HCT116 (cell line): ENCODE measurements at regions not wholly inside any gene's neighbourhood (a gene's known extent, or its start where the extent isn't known, plus 50 kb on each side); places are given as distances from the start of the nearest gene placed in this dataset.

Source experiments
- ATAC-seq: fragments of 200-7000 bp; cut with Tn5 transposase; 2 replicates; pipeline ENCODE4 v1.9.1; 2020; ENCODE audit warnings: mild to moderate bottlenecking, moderate library complexity
- BruUV-seq: library from RNA; stranded (reverse); fragments of 400-500 nt; replicated peaks from 2 replicates; lab custom pipeline; 2021; lab: Mats Ljungman, UMichigan
- CTCF ChIA-PET: fragments of 300-600 bp; sonication (Branson Sonifier 250); formaldehyde crosslinking; loops from one replicate; lab custom pipeline; 2021; ENCODE audit warnings: antibody characterized with exemption; lab: Charles Lee
- POLR2A ChIA-PET: fragments of 300-600, 350-600 bp; sonication (Branson Sonifier 250); formaldehyde crosslinking; loops from one replicate; lab custom pipeline; 2021; ENCODE audit warnings: antibody characterized with exemption; lab: Charles Lee
- RAD21 ChIA-PET, 2 experiments: fragments of 300-600 bp; sonication (Branson Sonifier 250); formaldehyde crosslinking; loops; one replicate each; lab custom pipeline; 2023; ENCODE audit warnings: low total read pairs in 2 of 2; ENCODE audit not compliant: uncharacterized antibody in 2 of 2, unreplicated experiment in 2 of 2, low non-redundant PET in 1 of 2; lab: Charles Lee
- DNase-seq: peaks from one replicate; pipeline ENCODE4 v3.0.0-alpha.2; 2010; ENCODE audit warnings: low read depth, low spot score
- H2AFZ ChIP-seq: fragments of 200-600 bp; shearing (Covaris generic), sonication (generic); 2 replicates; pipeline ENCODE4 v1.6.1; 2017; ENCODE audit warnings: low read depth, mixed run types, mixed read lengths, antibody characterized with exemption, low read length; ENCODE audit not compliant: poor library complexity, severe bottlenecking
- H3K27ac ChIP-seq: 2 replicates; pipeline ENCODE4 v1.5.1; 2012; ENCODE audit warnings: low read depth, low read length
- H3K27me3 ChIP-seq: fragments of 200-600 bp; sonication (generic); 2 replicates; pipeline ENCODE4 v1.6.1; 2016; ENCODE audit warnings: mixed run types, low read length, mixed read lengths; ENCODE audit not compliant: insufficient read depth
- H3K36me3 ChIP-seq, 2 experiments: fragments of 200-500 bp in 1 of 2; fragments of 200-600 bp in 1 of 2; sonication (Bioruptor generic) in 1 of 2; sonication (generic) in 1 of 2; 2 replicates each; pipeline versions ENCODE4 v1.5.1 to v1.6.1; 2014 to 2016; ENCODE audit warnings: low read length in 2 of 2, inconsistent platforms in 1 of 2, mixed read lengths in 1 of 2, mixed run types in 1 of 2; ENCODE audit not compliant: insufficient read depth in 2 of 2, control insufficient read depth in 1 of 2
- H3K4me1 ChIP-seq, 2 experiments: fragments of 200-600 bp in 1 of 2; sonication (generic) in 1 of 2; 2 replicates each; pipeline versions ENCODE4 v1.5.1 to v1.6.1; 2012 to 2017; ENCODE audit warnings: low read length in 2 of 2, inconsistent platforms in 1 of 2, mild to moderate bottlenecking in 1 of 2, mixed read lengths in 1 of 2, mixed run types in 1 of 2, moderate library complexity in 1 of 2; ENCODE audit not compliant: insufficient read depth in 2 of 2, control insufficient read depth in 1 of 2
- H3K4me2 ChIP-seq: fragments of 200-600 bp; sonication (generic); 2 replicates; pipeline ENCODE4 v1.6.1; 2017; ENCODE audit warnings: mixed run types, low read length, mixed read lengths
- H3K4me3 ChIP-seq, 2 experiments: fragments of 200-600 bp in 1 of 2; sonication (generic) in 1 of 2; replicated peaks in 1 of 2; 2 replicates each; pipeline ENCODE4 v1.5.1; 2011 to 2016; ENCODE audit warnings: low read length in 2 of 2, control low read depth in 1 of 2, low read depth in 1 of 2, mild to moderate bottlenecking in 1 of 2, mixed read lengths in 1 of 2, mixed run types in 1 of 2
- H3K79me2 ChIP-seq: fragments of 200-600 bp; sonication (generic); 2 replicates; pipeline ENCODE4 v1.6.1; 2017; ENCODE audit warnings: mild to moderate bottlenecking, mixed run types, low read length, moderate library complexity, mixed read lengths; ENCODE audit not compliant: insufficient read depth
- H3K9ac ChIP-seq: fragments of 200-600 bp; sonication (generic); 2 replicates; pipeline ENCODE4 v1.6.1; 2016; ENCODE audit warnings: low read length, mixed read lengths
- H3K9me2 ChIP-seq: fragments of 200-600 bp; sonication (generic), shearing (Covaris generic); 2 replicates; pipeline ENCODE4 v1.6.1; 2017; ENCODE audit warnings: mixed run types, mild to moderate bottlenecking, moderate library complexity; ENCODE audit not compliant: insufficient read depth
- H3K9me3 ChIP-seq, 2 experiments: fragments of 200-500 bp in 1 of 2; fragments of 200-600 bp in 1 of 2; sonication (Bioruptor generic) in 1 of 2; sonication (generic) in 1 of 2; 2 replicates each; pipeline ENCODE4 v1.6.1; 2014 to 2017; ENCODE audit warnings: low read length in 2 of 2, mixed read lengths in 2 of 2, inconsistent platforms in 1 of 2, low read depth in 1 of 2, mild to moderate bottlenecking in 1 of 2, mixed run types in 1 of 2, moderate library complexity in 1 of 2; ENCODE audit not compliant: control insufficient read depth in 1 of 2, insufficient read depth in 1 of 2
- H4K20me1 ChIP-seq: fragments of 200-600 bp; sonication (generic), shearing (Covaris generic); 2 replicates; pipeline ENCODE4 v1.6.1; 2017; ENCODE audit warnings: mixed run types, mild to moderate bottlenecking, moderate library complexity; ENCODE audit not compliant: insufficient read depth
- CEBPB ChIP-seq: IDR thresholded peaks from 2 replicates; pipeline ENCODE4 v1.6.1; 2012; ENCODE audit warnings: low read depth
- EZH2 ChIP-seq: fragments of 200-600 bp; sonication (generic); IDR thresholded peaks from 2 replicates; pipeline ENCODE4 v1.6.1; 2017; ENCODE audit warnings: antibody characterized with exemption, mixed run types
- EZH2phosphoT487 ChIP-seq: fragments of 200-600 bp; IDR thresholded peaks from 2 replicates; pipeline ENCODE4 v1.6.1; 2018; ENCODE audit warnings: antibody characterized with exemption, borderline replicate concordance
- FOSL1 ChIP-seq: IDR thresholded peaks from 2 replicates; pipeline ENCODE4 v1.6.1; 2012; ENCODE audit warnings: low read depth
- POLR2A ChIP-seq: IDR thresholded peaks from 2 replicates; pipeline ENCODE4 v1.7.0; 2011; ENCODE audit warnings: borderline replicate concordance; ENCODE audit not compliant: insufficient read depth, insufficient read length; ENCODE audit errors: extremely low read depth
- SIN3A ChIP-seq: IDR thresholded peaks from 2 replicates; pipeline ENCODE4 v1.6.1; 2012; ENCODE audit warnings: low read depth
- SRF ChIP-seq: IDR thresholded peaks from 2 replicates; pipeline ENCODE4 v1.6.1; 2012; ENCODE audit warnings: low read depth
- YY1 ChIP-seq: IDR thresholded peaks from 2 replicates; pipeline ENCODE4 v1.6.1; 2011; ENCODE audit warnings: low read length, low read depth, moderate library complexity, mild to moderate bottlenecking; ENCODE audit not compliant: insufficient replicate concordance; ENCODE audit errors: extremely low read depth
- intact Hi-C: fragments of 100-400 bp; cut with micrococcal nuclease; formaldehyde crosslinking; loops from 2 replicates; pipeline ENCODE4 v1.10.0; 2022
- TF ChIP-seq, protein P1 (sequence below), 3 experiments: fragments of 200-600 bp in 1 of 3; sonication (generic) in 1 of 3; IDR thresholded peaks in 2 of 3; conservative IDR thresholded peaks in 1 of 3; 2 replicates each; pipeline ENCODE4 v1.5.1; 2012 to 2017; ENCODE audit warnings: low read depth in 2 of 3, low read length in 2 of 3, antibody characterized with exemption in 1 of 3, borderline replicate concordance in 1 of 3, control low read depth in 1 of 3, mild to moderate bottlenecking in 1 of 3, mixed read lengths in 1 of 3, mixed run types in 1 of 3, moderate library complexity in 1 of 3; ENCODE audit not compliant: insufficient read depth in 1 of 3
- TF ChIP-seq, protein P2 (sequence below): IDR thresholded peaks from 2 replicates; pipeline ENCODE4 v1.6.1; 2012; ENCODE audit warnings: low read depth
- TF ChIP-seq, protein P3 (sequence below): IDR thresholded peaks from 2 replicates; pipeline ENCODE4 v1.6.1; 2012

GRCh38 chrX:93466383-93466782 lies 207.0 kb downstream of the NAP1L3 start:
- Histone ChIP-seq H3K27me3 (no peaks in the 10 kb centered on the region), H4K20me1 (no peaks in the 10 kb centered on the region), H3K4me2 (no peak overlapping the region), H3K27ac (no peak overlapping the region), H3K79me2 (no peaks in the 10 kb centered on the region), H3K4me1 (no peaks in the 10 kb centered on the region), H3K4me3 (no peak overlapping the region), H3K9ac (no peak overlapping the region), H2AFZ (no peak overlapping the region), H3K9me2 (no peaks in the 10 kb centered on the region), H3K9me3 (no peaks in the 10 kb centered on the region), H3K36me3 (no peaks in the 10 kb centered on the region)
- RAD21 ChIA-PET, result no interaction called here
- CTCF ChIA-PET, result no interaction called here
- POLR2A ChIA-PET, result no interaction called here
- TF ChIP-seq, protein P1, sequence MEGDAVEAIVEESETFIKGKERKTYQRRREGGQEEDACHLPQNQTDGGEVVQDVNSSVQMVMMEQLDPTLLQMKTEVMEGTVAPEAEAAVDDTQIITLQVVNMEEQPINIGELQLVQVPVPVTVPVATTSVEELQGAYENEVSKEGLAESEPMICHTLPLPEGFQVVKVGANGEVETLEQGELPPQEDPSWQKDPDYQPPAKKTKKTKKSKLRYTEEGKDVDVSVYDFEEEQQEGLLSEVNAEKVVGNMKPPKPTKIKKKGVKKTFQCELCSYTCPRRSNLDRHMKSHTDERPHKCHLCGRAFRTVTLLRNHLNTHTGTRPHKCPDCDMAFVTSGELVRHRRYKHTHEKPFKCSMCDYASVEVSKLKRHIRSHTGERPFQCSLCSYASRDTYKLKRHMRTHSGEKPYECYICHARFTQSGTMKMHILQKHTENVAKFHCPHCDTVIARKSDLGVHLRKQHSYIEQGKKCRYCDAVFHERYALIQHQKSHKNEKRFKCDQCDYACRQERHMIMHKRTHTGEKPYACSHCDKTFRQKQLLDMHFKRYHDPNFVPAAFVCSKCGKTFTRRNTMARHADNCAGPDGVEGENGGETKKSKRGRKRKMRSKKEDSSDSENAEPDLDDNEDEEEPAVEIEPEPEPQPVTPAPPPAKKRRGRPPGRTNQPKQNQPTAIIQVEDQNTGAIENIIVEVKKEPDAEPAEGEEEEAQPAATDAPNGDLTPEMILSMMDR (IDR thresholded peaks at IDR 0.05 in 2 of 3, conservative IDR thresholded peaks at IDR 0.05 in 1 of 3; ENCODE audit: borderline replicate concordance in 1 of 3, insufficient read depth in 1 of 3, low read depth in 2 of 3, low read length in 2 of 3), result no peak
- TF ChIP-seq, protein P2, sequence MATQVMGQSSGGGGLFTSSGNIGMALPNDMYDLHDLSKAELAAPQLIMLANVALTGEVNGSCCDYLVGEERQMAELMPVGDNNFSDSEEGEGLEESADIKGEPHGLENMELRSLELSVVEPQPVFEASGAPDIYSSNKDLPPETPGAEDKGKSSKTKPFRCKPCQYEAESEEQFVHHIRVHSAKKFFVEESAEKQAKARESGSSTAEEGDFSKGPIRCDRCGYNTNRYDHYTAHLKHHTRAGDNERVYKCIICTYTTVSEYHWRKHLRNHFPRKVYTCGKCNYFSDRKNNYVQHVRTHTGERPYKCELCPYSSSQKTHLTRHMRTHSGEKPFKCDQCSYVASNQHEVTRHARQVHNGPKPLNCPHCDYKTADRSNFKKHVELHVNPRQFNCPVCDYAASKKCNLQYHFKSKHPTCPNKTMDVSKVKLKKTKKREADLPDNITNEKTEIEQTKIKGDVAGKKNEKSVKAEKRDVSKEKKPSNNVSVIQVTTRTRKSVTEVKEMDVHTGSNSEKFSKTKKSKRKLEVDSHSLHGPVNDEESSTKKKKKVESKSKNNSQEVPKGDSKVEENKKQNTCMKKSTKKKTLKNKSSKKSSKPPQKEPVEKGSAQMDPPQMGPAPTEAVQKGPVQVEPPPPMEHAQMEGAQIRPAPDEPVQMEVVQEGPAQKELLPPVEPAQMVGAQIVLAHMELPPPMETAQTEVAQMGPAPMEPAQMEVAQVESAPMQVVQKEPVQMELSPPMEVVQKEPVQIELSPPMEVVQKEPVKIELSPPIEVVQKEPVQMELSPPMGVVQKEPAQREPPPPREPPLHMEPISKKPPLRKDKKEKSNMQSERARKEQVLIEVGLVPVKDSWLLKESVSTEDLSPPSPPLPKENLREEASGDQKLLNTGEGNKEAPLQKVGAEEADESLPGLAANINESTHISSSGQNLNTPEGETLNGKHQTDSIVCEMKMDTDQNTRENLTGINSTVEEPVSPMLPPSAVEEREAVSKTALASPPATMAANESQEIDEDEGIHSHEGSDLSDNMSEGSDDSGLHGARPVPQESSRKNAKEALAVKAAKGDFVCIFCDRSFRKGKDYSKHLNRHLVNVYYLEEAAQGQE, result no peak
- TF ChIP-seq SRF (no peak), POLR2A (no peak), FOSL1 (no peak), EZH2phosphoT487 (no peak), YY1 (no peak), CEBPB (no peak), SIN3A (no peak), EZH2 (no peak)
- TF ChIP-seq, protein P3, sequence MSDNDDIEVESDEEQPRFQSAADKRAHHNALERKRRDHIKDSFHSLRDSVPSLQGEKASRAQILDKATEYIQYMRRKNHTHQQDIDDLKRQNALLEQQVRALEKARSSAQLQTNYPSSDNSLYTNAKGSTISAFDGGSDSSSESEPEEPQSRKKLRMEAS, result no peak
- BruUV-seq, result no TSS peak
- intact Hi-C loops, result no loop called here
- DNase-seq (no peak), ATAC-seq (no peak)
